ENCODE measurements at regions not wholly inside any gene's neighbourhood (a gene's known extent, or its start where the extent isn't known, plus 50 kb on each side); places are given as distances from the start of the nearest gene placed in this dataset.
"Not testable (repeated sequence)": the region's sequence is repeated elsewhere in the genome, so short reads cannot be mapped to it uniquely, and the experiment has no call there.

- DNase-seq (ENCODE audit: low read depth, low spot score): not testable (repeated sequence)
Measured at GRCh38 chr1:29755412-29756015, 519.2 kb downstream of the PTPRU start.

- no peak for DNase-seq (ENCODE audit: low read depth, low spot score)
Measured at GRCh38 chr1:29754573-29755375, 518.5 kb downstream of the PTPRU start.

GRCh38 chr1:29753771-29754572 lies 517.6 kb downstream of the PTPRU start:
- DNase-seq (ENCODE audit: low read depth, low spot score): no peak

GRCh38 chr1:29753244-29753643 lies 516.9 kb downstream of the PTPRU start:
- DNase-seq (ENCODE audit: low read depth, low spot score): no peak

- DNase-seq (ENCODE audit: low read depth, low spot score): no peak
Measured at GRCh38 chr1:29752141-29752540, 515.8 kb downstream of the PTPRU start.

- DNase-seq (ENCODE audit: low read depth, low spot score): no peak
Measured at GRCh38 chr1:29749024-29749945, 513.0 kb downstream of the PTPRU start.

- no peak for DNase-seq (ENCODE audit: low read depth, low spot score)
Measured at GRCh38 chr1:29747196-29747595, 510.9 kb downstream of the PTPRU start.

GRCh38 chr1:29746076-29746665 lies 509.8 kb downstream of the PTPRU start:
- no peak for DNase-seq (ENCODE audit: low read depth, low spot score)

- DNase-seq (ENCODE audit: low read depth, low spot score): no peak
Measured at GRCh38 chr1:29744684-29745490, 508.6 kb downstream of the PTPRU start.

- DNase-seq (ENCODE audit: low read depth, low spot score): no peak
Measured at GRCh38 chr1:29743931-29744330, 507.6 kb downstream of the PTPRU start.

GRCh38 chr1:29743264-29743663 lies 506.9 kb downstream of the PTPRU start:
- no peak for DNase-seq (ENCODE audit: low read depth, low spot score)

- DNase-seq (ENCODE audit: low read depth, low spot score): no peak
Measured at GRCh38 chr1:29739176-29739575, 502.9 kb downstream of the PTPRU start.

- DNase-seq (ENCODE audit: low read depth, low spot score): no peak
Measured at GRCh38 chr1:29736582-29737188, 500.4 kb downstream of the PTPRU start.

GRCh38 chr1:29732453-29732852 lies 496.1 kb downstream of the PTPRU start:
- no peak for DNase-seq (ENCODE audit: low read depth, low spot score)

- no peak for DNase-seq (ENCODE audit: low read depth, low spot score)
Measured at GRCh38 chr1:29730623-29731022, 494.3 kb downstream of the PTPRU start.

- no peak for DNase-seq (ENCODE audit: low read depth, low spot score)
Measured at GRCh38 chr1:29729281-29729680, 493.0 kb downstream of the PTPRU start.

- no peak for DNase-seq (ENCODE audit: low read depth, low spot score)
Measured at GRCh38 chr1:29728703-29729102, 492.4 kb downstream of the PTPRU start.

GRCh38 chr1:29725262-29725661 lies 488.9 kb downstream of the PTPRU start:
- DNase-seq (ENCODE audit: low read depth, low spot score): no peak

GRCh38 chr1:29722598-29722997 lies 486.3 kb downstream of the PTPRU start:
- no peak for DNase-seq (ENCODE audit: low read depth, low spot score)

GRCh38 chr1:29719253-29719652 lies 482.9 kb downstream of the PTPRU start:
- no peak for DNase-seq (ENCODE audit: low read depth, low spot score)

Measured in activated CD4-positive, CD25-positive, alpha-beta regulatory T cell treated with anti-CD3 and anti-CD28 coated beads, Interleukin-2, amount 50 U/mL, for 16 hours (primary cell).